Neuron (in vitro differentiated cells): ENCODE measurements at regions not wholly inside any gene's neighbourhood (a gene's known extent, or its start where the extent isn't known, plus 50 kb on each side); places are given as distances from the start of the nearest gene placed in this dataset.
"Not testable (repeated sequence)": the region's sequence is repeated elsewhere in the genome, so short reads cannot be mapped to it uniquely, and the experiment has no call there.

Experiments used
- H2AFZ ChIP-seq: one replicate; pipeline ENCODE4 v1.6.1; 2013; ENCODE audit warnings: low read depth, mild to moderate bottlenecking, inconsistent platforms, low read length, moderate library complexity
- H3K27me3 ChIP-seq: one replicate; pipeline ENCODE4 v1.6.1; 2013; ENCODE audit warnings: low read length; ENCODE audit not compliant: insufficient read depth
- H3K36me3 ChIP-seq: one replicate; pipeline ENCODE4 v1.6.1; 2013; ENCODE audit warnings: low read length; ENCODE audit not compliant: insufficient read depth
- H3K4me1 ChIP-seq: one replicate; pipeline ENCODE4 v1.6.1; 2013; ENCODE audit warnings: low read length; ENCODE audit not compliant: insufficient read depth
- H3K4me3 ChIP-seq: 2 replicates; pipeline ENCODE4 v1.5.1; 2013; ENCODE audit warnings: mild to moderate bottlenecking, low read length, moderate library complexity
- H3K9me3 ChIP-seq: one replicate; pipeline ENCODE4 v1.6.1; 2013; ENCODE audit warnings: low read length

GRCh38 chr9:41332562-41332961 is 143.4 kb upstream of the ZNG1F start:
- H3K27me3 ChIP-seq, H3K4me1 ChIP-seq: not testable (repeated sequence)

DNA sequence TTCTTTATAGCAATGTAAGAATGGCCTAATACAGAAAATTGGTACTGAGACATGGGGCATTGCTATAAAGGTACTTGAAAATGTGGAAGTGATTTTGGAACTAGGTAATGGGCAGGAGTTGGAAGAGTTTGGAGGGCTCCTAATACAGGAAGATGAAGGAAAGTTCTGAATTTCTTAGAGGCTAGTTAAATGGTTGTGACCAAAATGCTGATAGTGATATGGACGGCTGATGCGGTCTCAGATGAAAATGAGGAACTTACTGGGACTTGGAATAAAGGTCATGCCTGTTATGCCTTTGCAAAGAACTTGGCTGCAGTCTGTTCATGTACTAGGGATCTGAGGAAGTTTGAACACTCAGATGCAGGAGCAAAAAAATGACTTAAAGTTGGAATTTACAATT is 132.2 kb upstream of the ZNG1F start:
- not testable (repeated sequence) for H3K36me3 ChIP-seq, H3K9me3 ChIP-seq, H2AFZ ChIP-seq, H3K4me3 ChIP-seq, H3K27me3 ChIP-seq, H3K4me1 ChIP-seq

More at GRCh38 chr9:41332562-41332961, 143.4 kb upstream of the ZNG1F start:
- not testable (repeated sequence) for H3K9me3 ChIP-seq, H2AFZ ChIP-seq, H3K4me3 ChIP-seq, H3K36me3 ChIP-seq

- not testable (repeated sequence) for H3K27me3 ChIP-seq, H2AFZ ChIP-seq, H3K4me1 ChIP-seq, H3K36me3 ChIP-seq, H3K9me3 ChIP-seq, H3K4me3 ChIP-seq
Measured at GRCh38 chr9:41308953-41309352, 119.8 kb upstream of the ZNG1F start.

- H2AFZ ChIP-seq, H3K4me3 ChIP-seq, H3K9me3 ChIP-seq, H3K27me3 ChIP-seq, H3K36me3 ChIP-seq, H3K4me1 ChIP-seq: not testable (repeated sequence)
Measured at GRCh38 chr9:41285744-41286143, 96.6 kb upstream of the ZNG1F start.

DNA sequence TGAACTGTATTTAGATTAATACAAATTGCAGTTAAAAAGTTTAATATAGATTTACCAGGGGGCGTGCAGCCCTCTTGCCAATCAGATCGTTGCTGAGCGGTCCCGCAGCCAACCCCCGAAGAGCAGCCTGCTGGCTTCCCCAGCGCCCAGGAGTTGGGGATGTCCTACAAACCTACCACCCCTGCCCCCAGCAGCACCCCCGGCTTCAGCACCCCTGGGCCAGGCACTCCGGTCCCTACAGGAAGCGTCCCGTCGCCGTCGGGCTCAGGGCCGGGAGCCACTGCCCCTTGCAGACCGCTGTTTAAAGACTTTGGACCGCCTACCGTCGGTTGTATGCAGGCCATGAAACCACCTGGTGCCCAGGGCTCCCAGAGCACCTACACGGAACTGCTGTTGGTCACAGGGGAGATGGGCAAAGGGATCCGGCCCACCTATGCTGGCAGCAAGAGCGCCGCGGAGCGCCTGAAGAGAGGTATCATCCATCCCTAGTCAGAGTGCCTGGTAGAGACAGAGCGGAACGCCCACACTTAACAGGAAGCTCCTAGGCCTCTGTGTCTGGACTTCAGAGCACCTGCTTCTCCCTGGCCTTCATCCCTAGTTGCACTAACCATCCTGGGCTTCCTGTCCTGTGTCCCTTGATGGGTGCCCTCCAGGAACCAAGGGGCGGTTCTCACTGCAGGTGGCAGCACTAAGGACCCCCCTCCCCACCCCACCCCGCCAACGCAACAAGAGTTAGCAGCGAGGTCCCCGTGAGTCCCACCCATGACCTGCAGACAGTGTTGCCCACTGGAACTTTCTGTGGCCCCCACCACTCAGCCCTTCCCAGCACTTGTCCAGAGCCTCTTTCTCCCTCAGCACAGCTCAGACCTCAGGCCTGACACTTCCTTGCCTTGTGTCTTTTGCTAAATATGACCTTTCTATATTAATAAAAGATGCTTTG is 91.5 kb upstream of the ZNG1F start:
- H3K27me3 ChIP-seq, H3K4me1 ChIP-seq, H2AFZ ChIP-seq, H3K4me3 ChIP-seq, H3K9me3 ChIP-seq, H3K36me3 ChIP-seq: not testable (repeated sequence)

DNA sequence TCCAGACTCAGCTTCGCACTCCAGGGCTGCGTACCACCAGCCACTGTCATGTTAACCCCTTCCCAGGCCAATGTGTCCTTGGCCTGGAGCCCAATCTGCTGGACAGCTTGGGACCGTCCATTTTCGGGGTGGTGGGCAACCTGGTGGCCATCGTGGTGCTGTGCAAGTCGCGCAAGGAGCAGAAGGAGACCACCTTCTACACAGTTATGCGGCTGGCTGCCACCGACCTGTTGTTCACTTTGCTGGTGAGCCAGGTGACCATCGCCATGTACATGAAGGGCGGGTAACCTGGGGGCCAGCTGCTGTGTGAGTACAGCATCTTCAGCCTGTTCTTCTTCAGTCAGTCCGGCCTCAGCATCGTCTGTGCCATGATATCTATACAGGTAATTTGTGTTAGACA is 90.3 kb upstream of the ZNG1F start:
- not testable (repeated sequence) for H3K4me3 ChIP-seq, H3K9me3 ChIP-seq, H3K4me1 ChIP-seq, H3K27me3 ChIP-seq, H2AFZ ChIP-seq, H3K36me3 ChIP-seq

GRCh38 chr9:41279033-41279432 is 89.9 kb upstream of the ZNG1F start:
- H3K27me3 ChIP-seq, H3K36me3 ChIP-seq, H2AFZ ChIP-seq, H3K4me3 ChIP-seq, H3K9me3 ChIP-seq, H3K4me1 ChIP-seq: not testable (repeated sequence)

GRCh38 chr9:41273549-41274267 is 84.6 kb upstream of the ZNG1F start:
- H3K4me3 ChIP-seq, result peak overlapping the region; percentile 66
- not testable (repeated sequence) for H3K27me3 ChIP-seq

GRCh38 chr9:41272879-41273548 is 83.9 kb upstream of the ZNG1F start:
- H3K4me3 ChIP-seq, result peak overlapping the region; percentile 49
- H3K9me3 ChIP-seq, H2AFZ ChIP-seq, H3K4me1 ChIP-seq, H3K36me3 ChIP-seq, H3K27me3 ChIP-seq: not testable (repeated sequence)

More at GRCh38 chr9:41273549-41274267, 84.6 kb upstream of the ZNG1F start:
- not testable (repeated sequence) for H3K4me1 ChIP-seq, H3K36me3 ChIP-seq, H3K9me3 ChIP-seq
- peak overlapping the region; percentile 87 for H2AFZ ChIP-seq

- not testable (repeated sequence) for H3K27me3 ChIP-seq, H3K36me3 ChIP-seq, H3K4me3 ChIP-seq, H2AFZ ChIP-seq, H3K9me3 ChIP-seq, H3K4me1 ChIP-seq
Measured at GRCh38 chr9:41270992-41271391, 81.9 kb upstream of the ZNG1F start.

- H3K36me3 ChIP-seq, H3K27me3 ChIP-seq, H3K4me3 ChIP-seq, H3K4me1 ChIP-seq, H3K9me3 ChIP-seq, H2AFZ ChIP-seq: not testable (repeated sequence)
Measured at GRCh38 chr9:41269471-41269870, 80.4 kb upstream of the ZNG1F start.

DNA sequence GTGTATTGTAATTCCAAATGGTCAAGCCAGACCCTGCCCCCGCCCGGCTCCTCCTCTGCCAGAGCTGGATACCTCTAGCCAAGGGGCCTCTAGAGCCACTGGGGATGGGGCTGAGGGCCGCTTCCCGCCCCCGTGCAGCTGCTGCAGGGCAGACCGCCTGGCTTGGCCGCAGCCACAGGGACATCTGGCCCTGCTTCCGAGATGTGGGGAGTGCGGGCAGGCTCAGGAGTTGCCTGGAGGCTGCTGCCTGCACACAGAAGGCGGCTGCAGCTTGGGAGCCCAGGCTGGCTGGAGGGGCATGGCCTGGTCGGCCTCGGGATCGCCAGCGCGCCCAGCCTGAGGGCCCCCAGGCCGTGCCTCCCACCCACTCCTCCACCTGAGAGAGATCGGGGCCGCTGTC is 79.9 kb upstream of the ZNG1F start:
- H3K4me3 ChIP-seq, H3K27me3 ChIP-seq, H3K4me1 ChIP-seq, H2AFZ ChIP-seq, H3K9me3 ChIP-seq, H3K36me3 ChIP-seq: not testable (repeated sequence)

DNA sequence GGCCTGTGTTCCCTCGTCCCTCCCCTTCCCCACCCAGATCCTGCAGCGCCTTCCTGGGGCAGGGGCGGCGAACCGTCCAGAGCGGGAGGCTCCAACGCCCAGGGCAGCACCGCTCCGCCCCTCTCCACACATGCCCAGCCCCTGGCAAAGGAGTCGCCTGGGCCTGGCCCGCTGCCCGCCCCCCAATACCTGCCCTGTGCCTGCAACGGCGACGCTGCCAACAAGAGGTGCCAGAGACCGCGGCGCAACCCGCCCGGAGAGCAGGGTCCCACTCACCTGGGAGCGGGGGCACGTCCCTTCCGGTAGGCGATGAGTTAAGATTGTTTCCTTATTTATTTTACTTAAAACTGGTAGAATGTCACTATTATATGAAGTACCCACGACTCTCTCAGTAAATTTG is 77.5 kb upstream of the ZNG1F start:
- H3K4me1 ChIP-seq, H2AFZ ChIP-seq, H3K36me3 ChIP-seq, H3K9me3 ChIP-seq, H3K4me3 ChIP-seq, H3K27me3 ChIP-seq: not testable (repeated sequence)
